Heart left ventricle (tissue), 13 donors: ENCODE measurements at regions not wholly inside any gene's neighbourhood (a gene's known extent, or its start where the extent isn't known, plus 50 kb on each side); places are given as distances from the start of the nearest gene placed in this dataset.

Source experiments
- CTCF ChIP-seq, 12 donors: fragments of 200-600 bp; sonication (generic) in 4 of 12; IDR thresholded peaks; one replicate each; pipeline versions ENCODE4 v1.5.0 to v1.8.0; 2018 to 2022; ENCODE audit warnings: antibody characterized with exemption in 12 of 12, mild to moderate bottlenecking in 5 of 12
- POLR2A ChIP-seq, 2 donors: fragments of 450-650 bp; IDR thresholded peaks; one replicate each; pipeline ENCODE4 v1.6.1; 2017; ENCODE audit warnings: antibody characterized with exemption in 2 of 2, mild to moderate bottlenecking in 2 of 2, moderate library complexity in 2 of 2
- donor health status: ischemic (EF 13 %, LVEDD 7.1; RV severe dilation, severe dysfunction).
- donor health status: DM: no; HTN: yes; CAD: no.
- donor health status: DM: no; HTN: no; CAD: no.
- donor health status: ischemic (EF 25% LVEDD 6.9; RV normal size, moderate dysfunction).
- donor health status: ischemic (EF 25% LVEDD 5.7; RV mildly dilated, moderate dysfunction).
- donor health status: ischemic (EF 35%, LVEDD 5.7; RV mildly dilated, moderate dysfunction).
- donor health status: nonischemic (EF 11% LVEDD 7.7; RV severe dilation, severe dysfunction).
- donor health status: DM: yes; HTN: yes; CAD: no.
- donor health status: PGD.
- donor health status: ischemic (EF 29% LVEDD 5.4; RV normal size, mild dysfunction).
- donor health status: nonischemic (EF 23%, LVEDD 6.1; RV moderate dilation, normal function).

- TF ChIP-seq POLR2A (IDR thresholded peaks at IDR 0.05) (no peak), CTCF (IDR thresholded peaks at IDR 0.05) (no peak)
Observed at GRCh38 chr10:23613900-23614299, 175.0 kb downstream of the OTUD1 start.
